ENCODE measurements at regions not wholly inside any gene's neighbourhood (a gene's known extent, or its start where the extent isn't known, plus 50 kb on each side); places are given as distances from the start of the nearest gene placed in this dataset.

DNA sequence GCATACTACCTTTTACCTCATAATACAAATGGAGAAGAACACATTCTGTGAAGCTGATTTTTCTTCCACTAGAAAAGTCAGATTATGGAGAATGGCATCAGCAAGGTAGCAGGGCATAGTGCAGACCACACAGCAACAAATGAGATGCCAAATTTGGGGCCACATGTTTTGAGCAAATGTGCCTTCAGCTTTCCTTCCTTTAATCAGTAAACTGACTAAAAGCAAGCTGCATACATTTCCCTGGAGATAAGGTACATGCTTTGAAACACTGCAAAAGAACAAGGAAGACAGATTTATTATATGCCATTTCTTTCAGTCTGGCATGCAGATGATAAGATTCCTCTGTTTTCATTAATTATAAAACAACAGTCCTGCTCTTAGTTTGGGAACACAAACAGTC is 67.1 kb upstream of the GUCY1A1 start:
- DNase-seq (no peak), ATAC-seq (replicated peaks) (no peak)
- Mint-ChIP-seq H3K27me3 (no peaks in the 10 kb centered on the region), H3K9me3 (no peaks in the 10 kb centered on the region), H3K27ac (no peak overlapping the region), H3K4me1 (no peaks in the 10 kb centered on the region), H3K4me3 (no peak overlapping the region), H3K36me3 (no peaks in the 10 kb centered on the region)

DNA sequence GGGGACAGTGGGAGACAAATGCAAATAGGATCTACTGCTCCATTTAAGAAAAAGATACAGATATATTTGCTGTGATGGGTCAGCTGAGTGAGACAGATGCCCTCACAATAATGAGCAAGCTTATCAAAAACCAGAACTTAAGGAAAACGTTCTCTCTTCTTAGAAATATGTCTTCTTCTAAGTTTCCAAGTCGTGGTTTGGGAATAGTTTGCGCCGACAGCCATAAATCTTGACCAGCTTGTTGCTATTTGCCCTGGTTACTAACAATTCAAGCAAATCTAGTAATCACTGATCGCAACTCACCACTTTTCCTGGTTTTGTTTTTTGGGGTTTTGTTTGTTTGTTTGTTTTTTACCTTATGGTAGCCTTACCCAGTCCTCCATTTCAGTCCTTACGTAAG is 67.6 kb upstream of the GUCY1A1 start:
- H3K4me1 Mint-ChIP-seq: no peaks in the 10 kb centered on the region
- no peak for ATAC-seq (replicated peaks)
- no peaks in the 10 kb centered on the region for H3K36me3 Mint-ChIP-seq
- no peaks in the 10 kb centered on the region for H3K9me3 Mint-ChIP-seq
- DNase-seq: no peak
- H3K4me3 Mint-ChIP-seq: no peak overlapping the region
- H3K27ac Mint-ChIP-seq: no peak overlapping the region
- H3K27me3 Mint-ChIP-seq: no peaks in the 10 kb centered on the region

DNA sequence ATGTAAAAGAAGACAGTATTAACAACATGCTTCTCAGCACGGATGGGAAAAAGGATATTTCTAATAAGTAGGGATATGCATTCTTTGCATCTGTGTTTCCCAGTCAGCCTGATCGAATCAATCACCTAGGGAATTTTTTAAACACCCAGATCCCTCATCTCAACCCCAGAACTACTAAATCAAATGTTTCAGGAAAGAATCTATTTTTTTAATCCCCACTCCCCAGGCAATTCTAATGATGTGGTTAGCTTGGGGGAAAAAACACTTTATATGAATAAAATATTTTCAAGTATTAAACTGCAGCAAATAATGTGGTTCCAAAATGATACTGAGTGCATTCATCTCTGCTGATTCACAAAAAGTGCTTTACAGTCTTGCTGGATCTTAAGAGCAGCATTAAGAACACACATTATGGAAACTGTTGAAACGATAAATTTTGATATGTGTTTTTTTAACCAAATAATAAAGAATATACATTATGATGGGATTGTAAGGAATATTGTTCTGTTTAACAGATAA is 68.7 kb upstream of the GUCY1A1 start:
- Mint-ChIP-seq H3K27ac (no peak overlapping the region), H3K9me3 (no peaks in the 10 kb centered on the region), H3K36me3 (no peaks in the 10 kb centered on the region), H3K4me1 (no peaks in the 10 kb centered on the region), H3K27me3 (no peaks in the 10 kb centered on the region), H3K4me3 (no peak overlapping the region)
- DNase-seq (no peak), ATAC-seq (replicated peaks) (no peak)

DNA sequence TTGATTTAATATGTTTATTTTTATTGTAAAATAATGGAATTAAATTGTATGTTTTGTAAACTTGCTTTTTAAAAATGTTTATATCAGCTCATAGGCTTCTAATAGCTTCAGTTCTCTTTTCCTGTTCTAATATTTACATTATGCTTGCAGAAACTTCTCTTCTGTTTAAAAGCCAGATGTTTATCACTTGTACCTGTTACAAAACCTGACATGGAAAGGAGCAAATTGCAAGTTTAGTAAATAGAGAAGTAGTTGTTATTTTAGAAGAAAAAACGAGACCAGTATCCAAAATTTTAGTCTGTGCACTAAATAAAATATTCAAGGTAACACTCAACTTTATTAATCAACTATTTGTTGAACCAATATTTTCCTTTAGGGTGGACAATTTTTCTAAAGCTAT is 69.4 kb upstream of the GUCY1A1 start:
- ATAC-seq (replicated peaks) (no peak), DNase-seq (no peak)
- H3K4me1 Mint-ChIP-seq: no peaks in the 10 kb centered on the region
- H3K36me3 Mint-ChIP-seq: no peaks in the 10 kb centered on the region
- no peak overlapping the region for H3K27ac Mint-ChIP-seq
- H3K4me3 Mint-ChIP-seq: no peak overlapping the region
- no peaks in the 10 kb centered on the region for H3K27me3 Mint-ChIP-seq
- H3K9me3 Mint-ChIP-seq: no peaks in the 10 kb centered on the region

DNA sequence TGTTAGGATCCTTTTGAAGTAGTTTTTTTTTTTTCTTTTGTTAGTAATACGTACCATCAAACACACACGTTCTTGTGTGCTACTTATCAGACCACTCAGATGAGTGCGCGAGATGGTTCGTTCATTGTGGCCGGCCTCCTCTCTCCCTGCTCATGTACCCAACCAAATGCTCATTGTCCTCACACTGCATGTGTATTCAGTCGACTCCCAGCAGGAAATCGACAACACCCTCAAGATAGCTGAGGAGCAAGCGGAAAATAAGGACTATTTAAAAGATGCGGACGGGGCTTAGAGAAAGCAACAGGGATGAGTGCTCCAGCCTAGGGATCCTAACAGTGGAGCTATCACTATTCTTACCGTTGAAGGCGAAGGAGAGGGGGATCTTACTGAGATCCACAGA is 72.9 kb upstream of the GUCY1A1 start:
- Mint-ChIP-seq H3K9me3 (peaks cover 0 to 2% of the 10 kb centered on the region in 2 donors), H3K4me1 (no peaks in the 10 kb centered on the region), H3K36me3 (no peaks in the 10 kb centered on the region), H3K4me3 (no peak overlapping the region), H3K27me3 (no peaks in the 10 kb centered on the region), H3K27ac (no peak overlapping the region)
- ATAC-seq (replicated peaks): no peak
- DNase-seq: no peak

DNA sequence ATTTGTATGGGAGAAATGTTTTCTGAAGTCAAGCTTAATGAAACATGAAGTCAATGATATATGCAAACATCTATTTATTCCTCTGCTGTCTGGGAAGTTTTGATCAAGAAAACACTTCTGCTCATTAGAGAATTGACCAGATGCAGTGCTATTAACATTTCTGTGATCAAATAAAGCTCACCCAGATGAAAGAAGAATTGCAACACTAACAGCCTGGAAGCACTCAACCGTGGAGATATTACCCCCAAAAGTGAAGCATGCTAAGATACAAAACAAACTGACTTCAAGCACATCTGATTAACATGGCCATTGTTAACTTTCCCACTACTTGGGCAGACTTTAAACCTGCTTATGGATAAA is 73.7 kb upstream of the GUCY1A1 start:
- Mint-ChIP-seq H3K27ac (no peak overlapping the region), H3K4me1 (peaks cover 0 to 2% of the 10 kb centered on the region in 2 donors), H3K27me3 (no peaks in the 10 kb centered on the region)

DNA sequence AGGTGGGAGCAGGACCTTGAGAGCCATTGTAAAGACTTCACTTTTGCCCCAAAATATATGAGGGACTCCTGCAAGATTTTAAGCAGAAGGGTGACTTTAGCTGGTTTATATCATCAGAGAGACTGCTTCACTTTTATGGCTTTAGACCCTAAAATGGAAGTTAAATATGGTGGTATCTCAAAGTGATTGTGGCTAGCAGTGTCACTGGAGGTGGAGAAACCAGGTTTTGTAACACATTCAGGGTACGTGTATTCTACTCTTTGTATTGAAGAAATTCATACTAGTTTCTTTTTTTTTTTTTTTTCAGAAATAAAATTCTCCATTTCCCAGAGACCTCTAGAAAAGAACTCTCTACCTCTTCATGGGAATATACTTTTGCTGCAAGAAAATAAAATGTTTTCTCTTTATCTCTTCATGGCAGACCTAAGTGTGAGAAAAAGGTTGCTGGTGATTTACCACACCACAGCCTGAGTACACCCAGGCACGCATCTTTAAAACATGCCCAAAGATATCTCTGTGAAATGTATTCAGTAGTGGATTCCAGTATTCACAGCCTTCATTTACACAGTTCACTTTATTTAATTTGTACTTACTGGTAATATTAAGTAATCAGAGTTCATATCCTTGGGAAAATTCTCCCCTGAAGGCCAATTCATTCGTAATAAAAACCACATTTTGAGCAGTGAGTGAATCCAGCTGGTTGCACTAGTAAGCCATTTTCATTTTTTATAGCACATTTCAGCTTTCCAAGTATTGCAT is 74.3 kb upstream of the GUCY1A1 start:
- no peaks in the 10 kb centered on the region for H3K27me3 Mint-ChIP-seq
- peaks cover 0 to 2% of the 10 kb centered on the region in 2 donors for H3K4me1 Mint-ChIP-seq
- H3K27ac Mint-ChIP-seq: no peak overlapping the region
- no peak overlapping the region for H3K4me3 Mint-ChIP-seq
- no peaks in the 10 kb centered on the region for H3K36me3 Mint-ChIP-seq
- ATAC-seq (replicated peaks): no peak
- peaks cover 0 to 4% of the 10 kb centered on the region in 2 donors for H3K9me3 Mint-ChIP-seq
- DNase-seq: no peak

More for the DNA sequence above, 73.7 kb upstream of the GUCY1A1 start:
- Mint-ChIP-seq H3K4me3 (no peak overlapping the region), H3K9me3 (peaks cover 0 to 4% of the 10 kb centered on the region in 2 donors), H3K36me3 (no peaks in the 10 kb centered on the region)
- ATAC-seq (replicated peaks): no peak
- no peak for DNase-seq

DNA sequence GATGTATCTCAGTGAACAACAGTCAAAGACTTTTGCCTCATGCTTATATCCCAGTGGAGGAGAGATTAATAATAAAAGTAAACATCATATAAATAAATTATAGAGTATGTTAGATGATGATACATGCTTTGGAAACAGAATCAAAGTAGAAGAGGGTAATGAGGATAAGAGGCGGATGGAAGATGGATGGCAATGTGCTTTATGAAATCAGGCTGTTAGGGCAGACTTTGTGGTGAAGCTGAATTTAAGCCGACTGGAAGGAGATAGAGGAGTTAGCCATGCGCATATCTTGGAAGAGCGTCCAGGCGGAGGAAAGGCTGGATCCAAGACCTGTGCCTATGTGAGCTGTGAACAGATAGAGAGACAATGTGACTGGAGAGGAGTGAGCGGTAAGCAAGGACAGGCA is 74.9 kb upstream of the GUCY1A1 start:
- Mint-ChIP-seq H3K27me3 (no peaks in the 10 kb centered on the region), H3K27ac (no peak overlapping the region), H3K4me3 (no peak overlapping the region), H3K36me3 (no peaks in the 10 kb centered on the region), H3K4me1 (peaks cover 0 to 2% of the 10 kb centered on the region in 2 donors), H3K9me3 (peaks cover 0 to 4% of the 10 kb centered on the region in 2 donors)
- no peak for ATAC-seq (replicated peaks)
- no peak for DNase-seq

DNA sequence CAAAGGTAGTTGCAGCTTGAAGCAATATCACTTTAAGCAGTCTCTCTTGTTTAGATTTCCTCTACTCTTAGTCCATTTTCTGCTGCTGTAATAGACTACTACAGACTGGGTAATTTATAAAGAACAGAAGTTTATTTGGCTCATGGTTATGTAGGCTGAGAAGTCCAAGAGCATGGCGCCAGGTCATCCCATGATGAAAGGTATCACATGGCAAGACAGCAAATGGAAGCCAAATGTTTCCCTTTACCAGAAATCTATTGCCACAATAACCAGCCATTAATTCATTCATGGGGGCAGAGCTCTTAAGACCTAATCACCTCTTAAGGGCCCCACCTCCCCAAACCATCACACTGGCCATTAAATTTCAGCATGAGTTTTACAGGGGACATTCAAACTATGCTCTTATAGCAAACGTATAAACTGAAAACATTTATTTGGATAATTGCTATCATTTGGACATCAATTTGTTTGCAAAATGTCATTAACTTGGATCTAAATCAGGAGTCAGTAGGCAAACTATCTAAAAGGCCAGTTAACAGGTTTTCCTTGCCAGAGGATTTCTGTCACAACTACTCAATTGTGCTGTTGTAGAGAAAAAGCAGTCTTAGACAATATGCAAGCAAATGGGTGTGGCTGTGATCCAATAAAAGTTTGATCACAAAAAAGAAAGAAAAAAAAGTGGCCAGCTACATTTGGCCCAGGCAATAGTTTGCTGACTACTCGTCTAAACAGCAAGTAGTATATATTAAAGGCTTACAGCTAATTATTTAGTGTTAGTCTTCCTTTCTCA is 75.7 kb upstream of the GUCY1A1 start:
- peaks cover 0 to 2% of the 10 kb centered on the region in 2 donors for H3K4me1 Mint-ChIP-seq
- H3K9me3 Mint-ChIP-seq: peaks cover 0 to 4% of the 10 kb centered on the region in 2 donors
- ATAC-seq (replicated peaks) (no peak), DNase-seq (no peak)
- no peaks in the 10 kb centered on the region for H3K27me3 Mint-ChIP-seq
- H3K27ac Mint-ChIP-seq: no peak overlapping the region
- H3K36me3 Mint-ChIP-seq: no peaks in the 10 kb centered on the region
- no peak overlapping the region for H3K4me3 Mint-ChIP-seq

DNA sequence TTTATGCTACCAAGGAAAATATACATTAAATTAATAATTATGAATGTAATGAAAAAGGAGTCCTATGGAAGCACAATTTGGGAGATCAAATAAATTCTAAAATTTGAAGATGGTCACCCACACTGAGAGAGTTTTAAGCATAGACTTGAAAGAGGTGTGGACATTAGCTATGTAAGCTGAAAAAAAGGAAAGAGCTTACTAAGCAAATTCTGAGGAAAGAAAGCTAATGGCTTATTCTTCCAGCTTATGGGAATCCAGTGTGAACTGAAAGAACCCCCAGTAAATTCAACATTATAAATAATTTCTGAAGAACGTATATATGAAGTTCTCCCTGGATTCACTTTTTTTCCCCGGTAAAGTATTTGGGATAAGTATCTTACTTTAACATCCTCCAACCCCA is 78.2 kb upstream of the GUCY1A1 start:
- peaks cover 0 to 2% of the 10 kb centered on the region in 2 donors for H3K4me1 Mint-ChIP-seq
- no peaks in the 10 kb centered on the region for H3K36me3 Mint-ChIP-seq
- H3K27ac Mint-ChIP-seq: no peak overlapping the region
- DNase-seq: no peak
- no peak for ATAC-seq (replicated peaks)
- H3K27me3 Mint-ChIP-seq: no peaks in the 10 kb centered on the region
- peaks cover 0 to 4% of the 10 kb centered on the region in 2 donors for H3K9me3 Mint-ChIP-seq
- no peak overlapping the region for H3K4me3 Mint-ChIP-seq

DNA sequence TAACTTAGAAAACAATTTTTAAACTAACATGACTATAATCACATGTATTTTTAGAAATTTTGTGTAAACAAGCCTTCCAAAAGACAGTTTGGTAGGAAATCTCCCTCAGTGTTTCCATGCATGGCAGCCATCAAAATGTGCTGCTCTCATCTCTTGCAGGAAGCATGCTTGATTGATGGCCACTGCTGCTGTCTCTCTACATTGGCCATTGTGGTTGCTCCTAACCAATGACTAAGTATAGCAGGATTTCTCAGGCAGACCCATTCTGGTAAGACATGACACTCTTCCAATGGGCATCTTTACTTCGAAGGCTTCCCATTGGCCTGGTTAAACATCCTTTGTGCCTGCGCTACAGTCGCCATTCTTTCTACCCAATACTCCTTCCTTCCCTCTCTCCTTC is 78.9 kb upstream of the GUCY1A1 start:
- H3K27me3 Mint-ChIP-seq: no peaks in the 10 kb centered on the region
- no peak for ATAC-seq (replicated peaks)
- no peak overlapping the region for H3K27ac Mint-ChIP-seq
- no peak overlapping the region for H3K4me3 Mint-ChIP-seq
- peaks cover 0 to 2% of the 10 kb centered on the region in 2 donors for H3K4me1 Mint-ChIP-seq
- no peaks in the 10 kb centered on the region for H3K36me3 Mint-ChIP-seq
- peaks cover 0 to 4% of the 10 kb centered on the region in 2 donors for H3K9me3 Mint-ChIP-seq
- no peak for DNase-seq

DNA sequence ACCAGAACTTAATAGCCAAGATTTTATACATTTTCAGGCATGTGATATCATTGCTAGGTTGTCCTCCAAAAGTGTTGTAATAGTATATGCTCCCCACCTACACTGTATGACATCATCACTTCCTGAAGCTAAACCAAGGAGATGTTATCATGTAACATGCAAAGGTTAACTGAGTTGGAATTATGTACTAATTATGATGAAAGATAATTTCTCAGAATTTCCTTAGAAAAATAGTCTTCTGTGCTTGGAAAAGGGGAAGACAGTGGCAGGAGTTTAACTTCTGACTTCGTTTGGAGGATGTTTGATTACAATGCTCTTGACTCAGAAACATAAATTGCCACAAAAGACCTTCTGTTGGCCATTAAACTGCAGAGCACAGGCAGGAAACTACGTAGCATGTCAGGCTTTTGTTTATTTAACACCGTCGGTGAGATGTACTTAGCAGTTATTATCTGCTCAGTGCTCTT is 83.6 kb upstream of the GUCY1A1 start:
- H3K9me3 Mint-ChIP-seq: peaks cover 0 to under 1% of the 10 kb centered on the region in 2 donors
- ATAC-seq (replicated peaks) (no peak), DNase-seq (no peak)
- H3K27ac Mint-ChIP-seq: no peak overlapping the region
- no peaks in the 10 kb centered on the region for H3K27me3 Mint-ChIP-seq
- no peak overlapping the region for H3K4me3 Mint-ChIP-seq
- no peaks in the 10 kb centered on the region for H3K36me3 Mint-ChIP-seq
- H3K4me1 Mint-ChIP-seq: peaks cover 0 to under 1% of the 10 kb centered on the region in 2 donors

DNA sequence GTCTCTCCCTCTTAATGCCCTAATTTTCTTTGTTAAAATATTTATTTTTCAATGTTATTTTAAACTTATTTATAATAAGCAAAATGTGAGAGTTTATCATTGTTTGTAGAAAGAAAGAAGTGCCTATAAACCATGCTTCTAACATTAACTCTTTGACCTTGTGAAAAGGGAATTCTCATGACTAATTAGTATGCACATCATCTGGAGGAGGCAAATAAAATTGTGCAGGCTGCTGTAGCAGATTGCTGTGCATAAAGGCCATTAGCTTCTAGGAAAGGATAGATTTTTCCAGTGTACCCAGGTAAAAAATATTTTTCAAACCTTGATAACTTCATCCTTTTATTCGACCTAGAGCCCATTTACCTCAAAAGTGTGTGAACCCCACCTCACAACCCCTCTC is 84.6 kb upstream of the GUCY1A1 start:
- DNase-seq (no peak), ATAC-seq (replicated peaks) (no peak)
- Mint-ChIP-seq H3K27me3 (no peaks in the 10 kb centered on the region), H3K9me3 (no peaks in the 10 kb centered on the region), H3K27ac (no peak overlapping the region), H3K4me1 (no peaks in the 10 kb centered on the region), H3K36me3 (no peaks in the 10 kb centered on the region), H3K4me3 (no peak overlapping the region)

DNA sequence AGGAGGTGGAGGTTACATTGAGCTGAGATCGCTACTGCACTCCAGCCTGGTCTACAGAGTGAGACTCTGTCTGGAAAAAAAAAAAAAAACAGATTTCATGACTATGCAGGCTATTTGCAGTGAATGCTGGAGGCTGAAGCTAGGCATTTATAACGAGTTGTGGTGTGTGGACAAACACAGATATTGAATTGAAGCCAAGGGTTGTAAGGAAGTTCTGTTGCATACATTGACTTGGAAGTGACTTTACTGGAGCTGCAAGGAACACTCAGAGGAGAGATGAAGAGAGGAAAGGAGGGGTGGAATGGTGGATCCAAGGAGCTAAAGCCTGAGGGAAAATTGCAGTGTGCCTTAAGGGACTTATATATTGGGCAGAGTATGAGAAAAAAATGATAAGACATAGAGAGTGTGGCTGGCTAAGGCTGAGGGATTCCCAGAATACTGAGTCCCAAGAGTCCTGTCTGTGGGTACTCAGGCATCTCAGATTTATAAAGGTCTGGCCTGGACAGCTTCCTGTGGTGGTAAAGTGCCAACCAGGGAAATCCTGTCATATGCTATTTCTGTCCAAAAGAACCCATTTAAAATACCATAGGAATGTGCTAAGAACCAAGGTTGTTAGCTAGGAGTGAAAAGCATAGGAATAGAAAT is 87.8 kb upstream of the GUCY1A1 start:
- Mint-ChIP-seq H3K4me3 (no peak overlapping the region), H3K27ac (no peak overlapping the region), H3K9me3 (no peaks in the 10 kb centered on the region), H3K4me1 (no peaks in the 10 kb centered on the region), H3K27me3 (no peaks in the 10 kb centered on the region), H3K36me3 (no peaks in the 10 kb centered on the region)
- DNase-seq: no peak
- no peak for ATAC-seq (replicated peaks)

Data from stimulated activated naive B cell treated with anti-CD40 and anti-IgM and Interleukin-4, amounts not matched to agents 10 μg/mL and 1 μg/mL and 100 μg/mL, for 72 hours (primary cell).